HG03460 (cell line): ENCODE measurements at regions not wholly inside any gene's neighbourhood (a gene's known extent, or its start where the extent isn't known, plus 50 kb on each side); places are given as distances from the start of the nearest gene placed in this dataset.
"Not testable (repeated sequence)": the region's sequence is repeated elsewhere in the genome, so short reads cannot be mapped to it uniquely, and the experiment has no call there.

Experiments
- ATAC-seq: cut with Tn5 transposase; IDR thresholded peaks from one replicate; pipeline ENCODE4 v1.9.1; 2021; ENCODE audit not compliant: unreplicated experiment

GRCh38 chr1:198932351-198932991, 293.6 kb downstream of the PTPRC start:
- ATAC-seq = no peak

DNA sequence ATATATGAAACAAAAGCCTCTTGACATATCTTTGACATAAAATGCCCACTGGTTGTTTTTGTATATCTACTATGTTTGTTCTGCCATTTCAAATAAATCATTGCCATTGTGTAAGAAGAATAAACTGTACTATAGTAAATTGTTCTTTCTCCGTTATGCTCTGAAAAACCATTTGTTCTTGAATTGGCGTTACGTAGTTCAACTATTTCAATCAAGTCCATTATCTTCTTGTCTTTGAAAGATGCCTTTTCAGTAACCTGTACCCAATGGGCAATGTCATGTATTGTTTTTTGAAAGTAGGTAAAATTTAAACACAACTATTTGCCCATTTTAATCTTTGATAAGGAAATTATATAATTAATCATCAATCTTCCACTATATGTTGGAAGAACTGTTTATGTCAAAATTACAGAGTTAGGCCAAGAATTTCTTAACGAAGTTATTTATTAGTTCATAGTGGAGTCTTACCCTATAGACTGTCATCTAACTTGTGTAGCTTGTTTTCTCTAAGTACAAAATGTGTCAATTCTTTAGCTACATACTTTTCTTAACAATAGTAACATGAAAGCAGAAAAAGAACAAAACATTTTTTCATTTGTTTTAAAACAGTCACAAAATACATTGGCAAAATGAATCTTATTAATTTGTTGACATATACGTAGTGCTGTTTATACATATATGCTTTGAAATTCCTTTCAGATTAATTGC, 294.8 kb downstream of the PTPRC start:
- ATAC-seq = no peak

GRCh38 chr1:198934426-198934825, 295.6 kb downstream of the PTPRC start:
- ATAC-seq = no peak

DNA sequence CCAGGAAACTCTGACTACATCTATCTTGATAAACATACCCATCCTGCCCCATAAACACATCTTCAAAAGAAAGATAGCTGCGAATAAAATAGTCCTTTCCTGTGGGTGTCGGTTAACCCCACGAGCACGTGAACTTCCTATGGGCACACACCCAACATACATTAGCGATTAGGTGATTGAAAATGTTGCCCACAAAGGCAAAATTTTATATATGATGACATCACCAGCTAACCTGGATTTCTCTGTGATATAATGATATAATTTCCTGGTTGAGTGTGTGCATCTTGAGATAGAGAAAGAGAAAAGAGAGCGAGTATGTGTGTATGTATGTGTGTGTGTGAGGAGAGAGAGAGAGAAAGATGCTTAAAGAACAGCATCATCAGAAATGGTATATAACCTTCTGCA, 296.1 kb downstream of the PTPRC start:
- ATAC-seq = peak; percentile 18

GRCh38 chr1:198935306-198935921, 296.6 kb downstream of the PTPRC start:
- ATAC-seq = peak; percentile 49

- no peak for ATAC-seq
These were observed 297.7 kb downstream of the PTPRC start for GRCh38 chr1:198936371-198937083.

GRCh38 chr1:198937231-198938031, 298.6 kb downstream of the PTPRC start:
- peak; percentile 86 for ATAC-seq

DNA sequence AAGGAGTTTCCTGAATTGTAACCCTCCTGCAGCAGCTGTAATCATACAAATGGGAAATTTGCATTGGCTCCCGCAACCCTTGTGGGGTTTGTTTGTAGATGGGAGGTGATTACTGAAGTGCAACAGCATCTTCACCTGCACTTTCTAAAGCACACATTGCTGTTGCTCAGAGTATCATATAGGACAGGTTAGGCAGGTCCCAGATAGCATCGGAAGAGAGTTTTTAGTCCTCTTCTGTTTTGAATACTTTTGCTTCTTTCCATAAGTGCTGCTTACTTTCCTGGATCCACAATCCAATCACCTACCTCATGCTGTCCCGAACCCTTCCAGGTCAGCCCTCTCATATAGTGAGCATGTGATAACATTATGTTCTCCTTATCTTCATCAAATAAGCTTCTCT, 300.4 kb downstream of the PTPRC start:
- ATAC-seq = no peak

DNA sequence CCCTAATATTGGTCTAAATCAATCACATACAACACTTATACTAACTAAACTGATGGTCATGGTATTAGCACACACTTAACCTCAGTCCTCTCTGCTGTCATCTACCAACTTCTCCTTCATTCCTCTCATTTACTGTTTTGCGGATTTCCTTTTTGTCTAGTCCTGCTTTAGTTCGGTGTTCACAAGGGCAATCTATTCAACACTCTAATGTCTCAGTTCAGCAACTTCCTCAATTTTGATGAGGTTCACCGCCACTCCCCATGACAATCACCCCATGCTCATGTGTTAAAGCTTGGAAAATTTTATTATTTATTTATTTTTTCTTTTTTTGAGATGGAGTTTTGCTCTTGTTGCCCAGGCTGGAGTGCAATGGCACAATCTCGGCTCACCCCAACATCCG, 301.1 kb downstream of the PTPRC start:
- no peak for ATAC-seq

DNA sequence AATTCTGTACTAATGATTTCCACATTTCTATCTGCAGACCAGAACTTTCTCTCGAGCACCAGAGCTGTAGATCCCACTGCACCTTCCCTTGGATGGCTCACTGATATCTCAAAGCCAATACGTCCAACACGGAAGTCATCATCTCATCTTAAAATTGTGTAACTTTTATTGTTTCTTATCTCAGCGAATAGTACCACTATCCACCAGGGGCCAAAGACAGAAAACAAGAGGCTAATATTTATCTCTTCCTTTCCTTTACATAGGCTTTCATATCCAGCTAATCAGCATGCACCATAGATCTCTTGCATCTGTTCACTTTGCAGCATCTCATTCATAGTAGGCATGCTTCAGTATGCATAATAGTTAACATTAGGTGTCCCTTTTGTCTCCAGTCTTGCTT, 303.6 kb downstream of the PTPRC start:
- ATAC-seq = no peak

DNA sequence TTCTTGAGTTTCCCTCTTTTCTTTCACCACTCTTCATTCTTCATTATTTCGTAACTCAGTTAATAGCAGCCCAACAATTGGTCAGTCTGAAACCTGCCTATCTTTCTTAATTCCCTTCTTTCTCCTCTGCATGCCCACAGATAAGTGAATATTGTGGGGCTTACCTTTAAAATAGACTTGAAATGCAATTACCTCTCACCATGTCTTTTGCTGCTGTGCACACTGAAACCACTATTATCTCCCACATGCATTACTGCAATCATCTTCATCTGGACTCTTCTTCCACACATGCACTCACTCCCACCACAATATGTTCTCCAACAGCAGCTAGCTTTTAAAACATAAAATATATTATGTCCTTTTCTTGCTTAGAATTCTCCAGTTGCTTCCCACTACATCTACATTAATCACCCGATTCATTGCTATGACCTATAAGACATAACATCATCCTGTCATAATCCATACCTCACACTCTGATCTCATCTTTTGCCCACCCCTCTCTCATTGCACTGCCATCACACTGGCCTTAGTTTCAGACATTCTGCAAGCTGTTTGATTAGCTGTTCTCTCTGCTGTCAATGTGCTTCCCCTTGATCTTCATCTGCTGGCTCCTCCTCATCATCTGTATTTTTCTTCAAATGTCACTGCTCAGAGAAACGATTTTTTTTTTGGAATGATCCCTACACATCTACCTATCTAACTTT, 304.8 kb downstream of the PTPRC start:
- ATAC-seq = no peak

GRCh38 chr1:198947456-198947855, 308.6 kb downstream of the PTPRC start:
- ATAC-seq = no peak

- ATAC-seq = no peak
These were observed 310.2 kb downstream of the PTPRC start for GRCh38 chr1:198948895-198949659.

DNA sequence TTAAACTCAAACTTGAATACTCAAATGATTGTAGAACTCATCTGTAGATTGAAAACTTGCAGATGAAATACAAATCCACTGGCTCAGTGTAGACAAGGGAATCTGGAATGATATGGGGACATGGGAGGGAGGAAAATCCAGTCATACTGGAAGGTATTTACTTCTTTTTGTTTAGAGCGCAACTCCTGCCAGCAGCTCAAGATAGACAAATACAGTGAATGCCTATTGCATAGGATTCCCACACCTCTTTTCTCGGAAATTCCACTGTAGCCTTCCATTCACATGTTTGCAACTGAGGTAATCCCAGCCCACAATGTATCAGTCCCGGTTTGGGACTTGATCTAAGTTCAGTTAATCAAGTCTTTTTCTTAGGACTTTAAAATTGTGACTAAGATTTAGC, 311.2 kb downstream of the PTPRC start:
- ATAC-seq = no peak

GRCh38 chr1:198955085-198955484, 316.2 kb downstream of the PTPRC start:
- no peak for ATAC-seq

DNA sequence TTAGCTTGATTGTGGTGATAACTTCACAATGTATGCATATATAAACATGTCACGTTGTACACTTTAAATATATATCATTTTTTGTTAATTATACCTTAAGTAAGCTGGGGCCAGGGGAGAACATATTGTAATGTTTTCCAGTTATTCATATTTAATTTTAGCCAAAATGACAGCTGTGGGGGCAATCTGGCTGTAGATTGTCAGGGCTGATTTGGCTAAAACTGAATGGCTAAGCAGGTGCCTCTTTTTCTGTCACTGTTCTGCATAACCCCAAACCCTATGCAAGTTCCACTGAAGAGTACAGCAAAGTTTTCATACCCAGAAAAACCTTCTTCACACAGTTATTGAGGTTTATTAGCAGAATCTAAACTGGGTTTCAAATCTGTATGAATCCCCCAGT, 318.2 kb downstream of the PTPRC start:
- ATAC-seq = no peak

GRCh38 chr1:198959032-198959431, 320.2 kb downstream of the PTPRC start:
- ATAC-seq = no peak

DNA sequence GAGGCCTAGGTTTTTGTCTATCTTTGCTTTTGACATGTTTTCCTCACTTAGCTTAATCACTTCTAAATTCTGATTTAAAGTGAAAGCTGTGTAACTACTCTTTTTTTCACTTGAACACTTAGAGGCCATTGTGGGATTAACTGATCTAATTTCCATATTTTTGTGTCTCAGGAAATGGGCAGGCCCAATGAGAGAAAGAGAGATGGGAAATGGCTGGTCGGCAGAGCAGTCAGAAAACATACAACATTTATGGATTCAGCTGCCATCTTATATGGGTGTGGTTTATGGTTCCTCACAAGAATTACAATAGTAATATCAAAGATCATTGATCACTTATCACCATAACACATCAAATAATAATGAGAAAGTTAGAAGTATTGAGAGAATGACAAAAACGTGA, 320.8 kb downstream of the PTPRC start:
- no peak for ATAC-seq

GRCh38 chr1:198963796-198964195, 325.0 kb downstream of the PTPRC start:
- not testable (repeated sequence) for ATAC-seq

DNA sequence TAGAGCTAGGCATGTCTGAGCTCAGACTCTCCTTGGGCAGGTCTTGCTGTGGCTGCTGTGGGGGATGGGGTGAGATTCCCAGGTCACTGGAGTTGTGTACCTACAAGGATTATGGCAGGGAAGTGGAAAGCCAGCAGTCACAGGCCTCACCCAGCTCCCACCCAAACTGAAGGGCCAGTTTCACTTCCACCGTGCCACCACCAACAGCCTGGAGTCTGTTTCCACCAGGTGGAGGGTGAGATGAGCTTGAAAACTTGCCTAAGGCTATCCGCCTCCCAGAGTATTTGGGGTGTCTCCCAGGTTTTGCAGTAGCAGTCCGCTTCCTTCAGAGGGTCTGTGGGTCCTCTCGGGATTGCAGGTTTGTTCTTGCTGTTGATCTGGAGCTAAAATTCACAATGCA, 327.7 kb downstream of the PTPRC start:
- no peak for ATAC-seq
